Upper lobe of right lung (tissue), 1 donor: ENCODE measurements at regions not wholly inside any gene's neighbourhood (a gene's known extent, or its start where the extent isn't known, plus 50 kb on each side); places are given as distances from the start of the nearest gene placed in this dataset.

Source experiments
- ATAC-seq: fragments of 200-7000 bp; cut with Tn5 transposase; one replicate; pipeline ENCODE4 v1.9.1; 2020; ENCODE audit warnings: mild to moderate bottlenecking, moderate library complexity
- DNase-seq: peaks from one replicate; pipeline ENCODE4 v3.0.0-alpha.2; 2020
- H3K27ac ChIP-seq: fragments of 200-600 bp; one replicate; pipeline ENCODE4 v1.8.0; 2022
- H3K27me3 ChIP-seq: fragments of 200-600 bp; one replicate; pipeline ENCODE4 v1.8.0; 2022; ENCODE audit warnings: mild to moderate bottlenecking
- H3K36me3 ChIP-seq: fragments of 200-600 bp; one replicate; pipeline ENCODE4 v1.8.0; 2022
- H3K4me1 ChIP-seq: fragments of 200-600 bp; one replicate; pipeline ENCODE4 v1.8.0; 2022
- H3K4me3 ChIP-seq: fragments of 200-600 bp; one replicate; pipeline ENCODE4 v1.8.0; 2022; ENCODE audit warnings: mild to moderate bottlenecking
- H3K9me3 ChIP-seq: fragments of 200-600 bp; one replicate; pipeline ENCODE4 v1.8.0; 2022
- intact Hi-C: fragments of 100-400 bp; cut with DNase I; formaldehyde crosslinking; loops from one replicate; pipeline ENCODE4 v1.11.0; 2022
- TF ChIP-seq, protein P1 (sequence below): fragments of 200-600 bp; IDR thresholded peaks from one replicate; pipeline ENCODE4 v1.8.0; 2022; ENCODE audit warnings: antibody characterized with exemption
- donor health status: DM: no; HTN: yes; CAD: no; lungs with severe emphysema.

DNA sequence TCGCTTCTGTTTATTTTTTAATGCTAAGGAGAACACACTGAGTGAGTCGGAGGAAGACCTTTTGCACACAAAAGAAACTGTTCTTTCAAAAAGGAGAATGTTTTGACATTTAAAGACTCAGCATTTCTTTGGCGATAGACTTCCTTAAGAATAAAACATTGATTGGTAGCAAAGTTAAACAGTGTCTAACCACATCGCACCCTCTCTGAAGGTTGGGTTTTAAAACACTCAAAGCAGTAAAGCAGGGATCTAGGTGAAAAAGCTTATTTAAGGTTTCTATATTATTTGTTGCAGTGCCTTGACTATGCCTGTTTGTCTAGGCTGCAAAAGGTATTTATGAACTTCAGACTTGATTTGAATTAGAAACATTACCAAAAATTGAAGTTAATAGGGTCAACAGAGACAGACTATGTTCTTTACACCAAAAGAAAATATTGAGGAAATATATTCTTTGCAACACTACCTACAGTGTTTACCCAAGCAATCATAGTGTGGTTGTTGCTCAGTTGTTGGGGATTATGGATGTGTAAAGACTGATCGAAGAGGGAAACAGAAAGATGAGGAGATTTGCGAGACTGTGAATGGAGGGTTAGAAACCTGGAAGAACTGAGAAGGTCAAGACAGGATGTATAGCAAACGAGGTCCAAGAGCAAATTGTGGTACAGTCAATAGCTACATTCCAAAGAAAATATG, 297.8 kb upstream of the SLC39A10 start:
- Histone ChIP-seq H3K36me3 (no peaks in the 10 kb centered on the region), H3K9me3 (no peaks in the 10 kb centered on the region), H3K27me3 (no peaks in the 10 kb centered on the region), H3K27ac (no peak overlapping the region), H3K4me3 (no peak overlapping the region), H3K4me1 (no peaks in the 10 kb centered on the region)
- TF ChIP-seq, protein P1, sequence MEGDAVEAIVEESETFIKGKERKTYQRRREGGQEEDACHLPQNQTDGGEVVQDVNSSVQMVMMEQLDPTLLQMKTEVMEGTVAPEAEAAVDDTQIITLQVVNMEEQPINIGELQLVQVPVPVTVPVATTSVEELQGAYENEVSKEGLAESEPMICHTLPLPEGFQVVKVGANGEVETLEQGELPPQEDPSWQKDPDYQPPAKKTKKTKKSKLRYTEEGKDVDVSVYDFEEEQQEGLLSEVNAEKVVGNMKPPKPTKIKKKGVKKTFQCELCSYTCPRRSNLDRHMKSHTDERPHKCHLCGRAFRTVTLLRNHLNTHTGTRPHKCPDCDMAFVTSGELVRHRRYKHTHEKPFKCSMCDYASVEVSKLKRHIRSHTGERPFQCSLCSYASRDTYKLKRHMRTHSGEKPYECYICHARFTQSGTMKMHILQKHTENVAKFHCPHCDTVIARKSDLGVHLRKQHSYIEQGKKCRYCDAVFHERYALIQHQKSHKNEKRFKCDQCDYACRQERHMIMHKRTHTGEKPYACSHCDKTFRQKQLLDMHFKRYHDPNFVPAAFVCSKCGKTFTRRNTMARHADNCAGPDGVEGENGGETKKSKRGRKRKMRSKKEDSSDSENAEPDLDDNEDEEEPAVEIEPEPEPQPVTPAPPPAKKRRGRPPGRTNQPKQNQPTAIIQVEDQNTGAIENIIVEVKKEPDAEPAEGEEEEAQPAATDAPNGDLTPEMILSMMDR, result no peak
- intact Hi-C loops, result no loop called here
- ATAC-seq, result no peak
- DNase-seq, result no peak

GRCh38 chr2:195356920-195357440, 300.0 kb upstream of the SLC39A10 start:
- Histone ChIP-seq H3K4me1 (no peaks in the 10 kb centered on the region), H3K9me3 (no peaks in the 10 kb centered on the region), H3K27ac (no peak overlapping the region), H3K27me3 (no peaks in the 10 kb centered on the region), H3K4me3 (no peak overlapping the region), H3K36me3 (no peaks in the 10 kb centered on the region)
- ATAC-seq, result no peak
- no peak for DNase-seq
- intact Hi-C loops, result no loop called here
- TF ChIP-seq, protein P1, result no peak

GRCh38 chr2:195356026-195356425, 301.0 kb upstream of the SLC39A10 start:
- intact Hi-C loops, result no loop called here
- Histone ChIP-seq H3K27ac (no peak overlapping the region), H3K36me3 (no peaks in the 10 kb centered on the region), H3K9me3 (no peaks in the 10 kb centered on the region), H3K4me1 (no peaks in the 10 kb centered on the region), H3K27me3 (no peaks in the 10 kb centered on the region), H3K4me3 (no peak overlapping the region)
- TF ChIP-seq, protein P1, result no peak
- no peak for ATAC-seq
- no peak for DNase-seq

GRCh38 chr2:195352581-195352980, 304.4 kb upstream of the SLC39A10 start:
- Histone ChIP-seq H3K9me3 (no peaks in the 10 kb centered on the region), H3K4me1 (no peaks in the 10 kb centered on the region), H3K27ac (no peak overlapping the region), H3K4me3 (no peak overlapping the region), H3K27me3 (no peaks in the 10 kb centered on the region), H3K36me3 (no peaks in the 10 kb centered on the region)
- TF ChIP-seq, protein P1, result no peak
- ATAC-seq (no peak), DNase-seq (no peak)
- intact Hi-C loops, result no loop called here

- intact Hi-C loops, result no loop called here
- ATAC-seq (no peak), DNase-seq (no peak)
- Histone ChIP-seq H3K4me1 (no peaks in the 10 kb centered on the region), H3K27ac (no peak overlapping the region), H3K27me3 (no peaks in the 10 kb centered on the region), H3K4me3 (no peak overlapping the region), H3K9me3 (no peaks in the 10 kb centered on the region), H3K36me3 (no peaks in the 10 kb centered on the region)
- TF ChIP-seq, protein P1, result no peak
Measured at GRCh38 chr2:195343942-195344530, 313.0 kb upstream of the SLC39A10 start.
